HS-27A (cell line): ENCODE measurements at regions not wholly inside any gene's neighbourhood (a gene's known extent, or its start where the extent isn't known, plus 50 kb on each side); places are given as distances from the start of the nearest gene placed in this dataset.
"Not testable (repeated sequence)": the region's sequence is repeated elsewhere in the genome, so short reads cannot be mapped to it uniquely, and the experiment has no call there.

Experiments used
- DNase-seq: peaks from one replicate; pipeline ENCODE4 v3.0.0-alpha.2; 2012; ENCODE audit warnings: low read depth, missing footprints

DNA sequence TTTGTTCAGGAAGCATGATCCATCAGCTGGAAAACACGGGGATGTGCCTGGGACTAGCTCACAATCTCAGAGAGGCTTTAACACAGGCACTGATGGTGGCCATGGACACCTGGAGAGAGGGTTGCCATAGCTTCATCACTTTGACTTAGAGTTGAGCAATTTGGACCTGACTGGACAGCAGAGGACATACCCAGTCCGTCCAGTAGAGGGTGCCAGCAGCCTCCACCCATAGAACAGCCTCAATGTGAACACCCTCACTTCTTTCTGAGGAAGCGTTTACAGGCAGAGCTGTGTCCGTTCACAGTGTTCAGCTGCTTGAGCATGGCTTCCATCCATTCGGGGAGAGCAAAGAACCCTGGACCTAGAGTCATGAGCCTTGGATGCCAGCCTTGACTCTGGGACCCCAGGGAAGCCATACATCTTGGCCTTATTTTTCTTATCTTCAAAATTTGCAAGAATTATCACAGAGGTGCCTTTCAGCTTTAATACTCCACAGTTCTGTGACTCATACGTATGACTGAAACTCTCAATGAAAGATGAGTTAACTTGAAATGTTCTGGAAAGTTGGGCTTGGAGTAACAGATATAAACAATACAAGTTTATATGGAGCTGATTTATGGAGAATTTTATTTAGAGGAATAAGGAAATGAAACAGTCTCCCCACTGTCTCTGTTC is 302.9 kb upstream of the PODXL start:
- DNase-seq, result no peak

DNA sequence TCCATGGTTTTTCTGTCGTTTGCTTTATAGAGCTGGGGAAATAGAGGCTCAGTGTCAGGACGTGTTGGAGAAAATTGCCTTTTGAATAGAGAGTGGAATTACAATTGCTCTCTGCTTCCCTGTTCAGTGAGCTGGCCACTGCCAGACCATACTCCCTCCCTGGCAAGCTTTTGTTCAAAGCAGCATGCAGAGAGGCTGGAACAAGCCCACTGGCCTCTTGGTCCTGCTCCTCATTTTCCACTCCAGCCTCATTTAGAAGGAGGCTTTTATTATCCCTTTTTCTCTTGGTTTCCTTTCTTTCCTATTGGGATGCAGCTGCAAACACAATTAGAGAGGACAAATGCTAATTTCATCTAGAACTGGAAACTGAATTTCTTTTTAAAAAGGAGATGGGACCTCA is 302.2 kb upstream of the PODXL start:
- no peak for DNase-seq

DNA sequence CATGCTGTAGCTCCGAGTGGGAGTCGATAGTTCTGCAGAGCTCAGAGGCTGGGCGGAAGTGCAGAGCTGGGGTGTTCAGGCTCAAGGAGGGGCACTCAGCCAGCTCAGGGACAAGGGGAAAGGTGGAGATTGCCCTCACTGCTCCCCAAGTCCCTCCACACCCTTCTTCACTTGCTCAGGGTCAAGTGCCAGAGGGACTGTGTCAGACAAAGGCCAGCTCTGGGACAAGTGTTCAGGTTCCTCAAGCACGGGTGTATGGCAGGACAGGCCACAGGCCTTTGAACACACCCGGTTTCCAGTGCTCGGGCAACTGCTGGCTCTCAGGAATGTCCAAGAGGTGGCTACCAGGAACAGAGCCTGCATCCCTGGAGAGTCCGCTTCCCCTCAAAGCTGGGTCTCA is 293.0 kb upstream of the PODXL start:
- no peak for DNase-seq

DNA sequence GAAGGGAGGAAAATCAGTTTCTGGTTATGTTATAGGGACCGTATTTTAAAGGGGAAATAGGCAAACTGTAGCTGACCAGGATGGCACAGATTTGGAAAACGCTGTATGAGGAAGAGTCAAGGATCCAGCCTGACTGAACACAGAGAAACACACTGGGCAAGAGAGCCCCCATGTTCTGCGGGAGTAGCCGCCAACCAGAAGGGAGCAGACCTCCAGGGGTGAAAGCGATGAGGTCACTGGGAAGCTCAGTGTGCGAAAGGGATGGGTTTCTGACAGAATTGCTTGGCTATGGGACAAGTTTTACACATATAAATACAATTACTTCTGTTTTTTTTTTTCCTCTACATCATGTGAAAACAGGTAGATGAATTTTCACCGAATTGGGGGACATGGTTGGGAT is 291.6 kb upstream of the PODXL start:
- DNase-seq, result no peak

DNA sequence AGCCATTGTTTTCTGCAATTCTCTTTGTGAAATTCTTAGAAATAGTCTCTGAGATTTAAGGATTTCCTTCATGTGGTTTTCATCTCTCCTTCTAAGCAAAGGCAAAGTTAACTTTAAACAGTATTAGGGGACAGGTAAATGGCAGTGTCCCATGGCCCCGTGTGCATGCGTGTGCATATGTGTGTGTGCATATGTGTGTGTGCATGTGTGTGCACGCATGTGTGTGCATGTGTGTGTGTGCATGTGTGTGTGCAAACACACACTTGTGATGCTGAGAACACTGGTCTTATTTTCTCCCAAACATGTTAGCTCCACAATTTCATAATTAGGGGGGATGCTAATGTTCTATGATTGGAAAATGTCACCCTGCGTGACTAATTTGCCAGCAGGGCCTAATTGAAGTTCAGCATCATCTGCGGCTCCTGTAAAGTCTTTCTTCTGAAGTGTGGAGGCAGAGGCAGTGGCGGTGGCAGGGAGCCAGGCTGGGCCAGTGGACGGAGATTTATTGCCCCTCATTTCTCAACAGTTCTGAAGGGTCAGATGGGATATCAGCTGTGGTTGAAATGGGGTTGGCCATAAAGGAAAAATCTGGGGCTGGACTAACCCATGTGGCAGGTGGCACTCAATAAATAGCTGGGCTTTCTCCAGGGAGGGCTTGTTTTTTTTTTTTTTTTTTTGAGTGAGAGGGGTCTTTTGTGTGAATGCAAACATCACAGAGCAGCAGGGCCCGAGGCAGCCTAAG is 289.3 kb upstream of the PODXL start:
- no peak for DNase-seq

DNA sequence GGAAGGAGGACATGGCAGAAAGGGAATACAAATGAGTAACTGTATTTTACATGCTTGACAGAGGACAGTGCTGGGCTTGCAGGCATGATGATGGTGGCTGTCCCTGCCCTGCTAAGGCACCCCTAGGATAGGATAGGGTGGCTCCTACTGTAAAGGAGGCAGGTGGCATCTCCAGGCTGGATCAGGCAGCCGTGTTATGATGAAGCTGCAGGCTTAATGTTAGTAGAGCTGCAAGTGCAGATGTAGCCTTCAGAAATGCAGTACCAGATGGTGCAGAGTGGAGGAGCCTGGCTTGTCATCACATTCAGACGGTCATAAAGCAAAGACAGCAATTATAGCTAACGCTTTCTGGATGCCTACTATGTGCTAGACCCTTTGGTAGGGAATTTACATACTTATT is 287.9 kb upstream of the PODXL start:
- no peak for DNase-seq

DNA sequence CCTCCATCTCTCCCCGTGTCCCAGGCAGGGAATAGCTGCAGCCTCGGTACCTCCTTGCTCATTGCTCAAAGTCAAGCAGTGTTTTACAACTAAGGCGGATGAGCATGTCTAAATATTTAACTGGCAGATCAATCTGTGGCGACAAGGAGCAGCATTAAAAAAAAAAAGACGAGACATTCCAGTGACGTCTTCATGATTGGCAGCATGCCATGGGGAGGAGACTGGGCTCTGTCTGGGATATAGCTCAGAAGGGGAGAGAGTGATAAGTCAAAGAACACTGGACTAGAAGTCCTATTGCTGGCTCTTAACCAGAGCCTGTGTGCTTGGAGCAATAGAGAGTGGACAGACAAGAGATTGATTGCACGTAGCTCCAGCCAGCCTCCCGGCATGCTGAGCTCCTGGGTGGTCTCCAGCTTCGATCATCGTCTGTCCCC is 287.5 kb upstream of the PODXL start:
- no peak for DNase-seq

DNA sequence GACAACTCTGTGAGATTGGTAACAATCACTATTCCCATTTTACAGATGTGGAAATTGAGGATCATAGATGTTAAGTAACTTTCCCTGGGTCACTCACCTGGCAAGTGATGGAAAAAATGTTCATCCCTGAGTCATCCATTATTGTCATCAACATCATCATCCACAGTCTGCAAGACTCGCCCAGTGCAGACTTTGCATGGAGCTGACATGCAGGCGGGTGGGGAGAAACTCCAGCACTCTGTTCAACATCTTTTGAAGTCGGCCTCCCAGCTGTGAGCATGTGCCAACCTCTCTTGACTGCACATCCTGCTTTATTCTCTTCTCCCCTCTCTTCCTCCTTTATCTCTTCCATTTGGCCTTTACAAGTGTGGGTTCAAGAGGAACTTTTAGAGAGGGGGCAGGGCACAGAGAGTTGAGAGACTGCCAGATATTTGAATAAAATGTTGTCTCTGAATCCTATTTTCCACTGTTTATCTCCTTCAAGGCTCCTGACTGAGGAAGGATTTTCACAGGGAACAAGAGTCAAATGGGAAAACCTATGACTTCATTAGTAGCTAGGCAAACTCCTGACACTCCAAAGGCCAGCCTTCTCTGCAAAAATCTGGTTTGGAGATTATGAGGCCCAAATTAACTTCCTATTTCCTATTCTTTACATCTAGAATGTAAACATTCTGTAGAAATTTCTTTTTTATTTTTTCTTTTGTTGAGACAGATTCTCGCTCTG is 283.7 kb upstream of the PODXL start:
- DNase-seq, result no peak

DNA sequence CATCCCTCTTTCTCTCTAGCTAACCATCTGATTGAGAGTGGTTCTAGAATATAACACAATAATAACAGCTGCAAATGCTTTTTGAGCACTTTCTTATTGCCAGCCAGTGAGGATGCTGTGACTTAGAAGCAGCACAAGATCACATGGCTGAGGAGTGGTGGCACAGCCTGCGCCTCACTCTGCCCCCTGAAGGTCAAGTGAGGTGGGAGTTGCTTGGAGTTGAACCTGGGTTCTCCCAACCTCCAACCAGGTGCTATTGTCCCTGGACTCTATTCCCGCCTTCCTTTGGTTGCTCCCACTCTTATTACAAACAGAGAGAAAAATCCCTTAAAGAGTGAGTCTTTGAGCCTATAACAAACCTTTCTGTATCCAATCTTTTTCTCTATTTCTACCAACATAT is 280.3 kb upstream of the PODXL start:
- DNase-seq, result no peak

DNA sequence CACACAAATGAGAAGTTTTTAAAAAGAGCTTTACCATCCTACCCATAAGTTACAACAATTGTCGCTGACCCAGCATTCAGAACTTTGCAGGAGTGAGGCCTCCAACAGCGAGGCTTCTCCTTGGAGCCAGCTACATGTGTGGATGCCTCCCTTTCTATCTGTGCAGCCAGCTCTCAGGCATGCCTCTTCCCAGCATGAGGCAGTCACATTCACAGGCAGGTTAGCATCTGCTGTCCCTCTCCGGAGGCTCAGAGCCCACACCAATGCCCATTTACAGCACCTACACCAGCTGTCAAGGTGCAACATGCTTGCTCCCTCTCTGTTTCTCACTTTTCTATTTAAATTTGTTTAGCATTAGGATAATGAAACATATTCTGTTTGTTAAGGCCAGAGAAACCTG is 278.7 kb upstream of the PODXL start:
- DNase-seq, result no peak

DNA sequence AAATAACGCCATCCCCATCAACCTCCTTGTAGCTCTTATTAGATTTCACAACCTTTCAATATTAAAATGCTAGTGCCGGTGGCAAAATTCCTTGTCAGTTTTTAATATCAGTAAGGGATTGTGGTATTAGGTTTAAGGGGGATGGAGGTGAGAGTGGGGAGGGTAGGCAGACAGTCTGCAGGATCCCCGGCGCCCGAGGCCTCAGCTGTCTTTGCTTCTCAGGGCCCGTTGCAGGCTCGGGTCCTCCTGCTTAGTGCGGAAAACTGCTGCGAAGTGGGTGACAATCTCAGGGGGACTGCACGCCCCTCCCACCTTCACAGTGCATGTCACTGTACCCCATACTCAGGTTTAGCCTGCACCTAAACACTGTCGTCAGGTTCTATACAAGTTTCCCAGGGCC is 274.3 kb upstream of the PODXL start:
- no peak for DNase-seq

DNA sequence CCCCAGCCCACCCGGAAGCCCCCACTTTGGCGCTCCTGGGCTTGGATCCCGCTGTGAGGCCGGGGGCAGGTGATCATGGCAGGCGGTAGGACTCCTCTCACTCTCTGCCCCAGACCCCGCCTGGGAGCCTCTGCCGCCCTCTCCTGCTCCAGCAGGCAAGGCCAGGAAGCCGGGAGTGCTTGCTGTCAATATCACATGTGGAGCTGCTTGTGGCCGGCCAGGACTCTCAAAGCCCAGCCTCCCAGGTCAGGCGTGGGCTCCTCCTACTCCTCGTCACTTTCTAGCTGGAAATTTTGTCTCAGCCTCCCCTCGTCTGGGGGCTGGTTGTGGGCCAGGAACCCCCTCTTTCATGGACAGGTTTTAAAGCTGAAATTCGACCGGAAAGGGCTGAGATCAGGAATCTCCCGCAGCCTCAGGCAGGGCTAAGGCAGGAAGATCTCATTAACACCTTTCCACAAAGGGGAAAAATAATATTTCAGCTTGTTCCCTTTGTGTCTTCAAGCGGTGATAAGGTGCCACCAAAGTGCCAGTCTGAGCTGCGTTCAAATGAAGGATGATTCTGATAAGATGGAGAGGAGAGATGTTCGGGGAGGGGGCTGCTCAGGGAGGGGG is 273.6 kb upstream of the PODXL start:
- no peak for DNase-seq

DNA sequence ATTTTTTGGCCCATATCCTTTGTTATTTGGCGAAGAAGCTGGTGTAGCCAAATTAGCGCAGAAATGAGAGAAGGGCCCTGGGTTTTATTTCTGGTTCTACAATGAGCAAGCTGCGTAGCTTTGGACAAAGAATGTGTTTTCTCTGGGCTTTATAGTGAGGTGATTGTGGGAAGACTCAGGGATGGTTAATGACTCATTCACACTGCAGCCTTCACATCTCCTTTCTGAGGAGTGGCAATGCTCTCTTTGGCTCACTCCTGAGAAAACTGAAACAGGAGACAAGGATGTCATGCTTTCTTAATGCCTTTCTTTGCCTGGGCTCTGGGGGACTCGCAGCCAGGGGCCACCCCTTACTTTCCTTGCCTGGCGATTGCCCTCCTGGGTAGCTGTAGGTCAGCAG is 271.0 kb upstream of the PODXL start:
- no peak for DNase-seq

DNA sequence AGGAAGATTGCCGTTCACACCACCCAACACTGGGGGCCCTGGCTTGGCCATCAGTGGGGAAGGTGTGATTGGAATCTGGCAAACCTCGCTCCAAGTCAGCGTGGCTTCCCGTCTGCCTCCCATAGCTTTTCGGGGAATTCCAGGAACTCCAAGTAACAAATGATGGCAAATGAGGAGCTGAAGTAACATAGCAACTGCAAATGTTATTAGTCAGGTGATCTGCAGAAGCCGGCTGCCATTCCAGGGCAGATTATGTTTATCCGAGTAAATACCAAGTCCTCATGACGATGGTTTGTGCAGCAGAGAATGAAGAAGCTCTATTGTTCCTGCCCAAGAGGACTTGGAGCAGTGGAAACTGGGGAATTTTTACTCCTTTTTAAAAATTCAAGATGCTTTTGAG is 270.5 kb upstream of the PODXL start:
- no peak for DNase-seq

DNA sequence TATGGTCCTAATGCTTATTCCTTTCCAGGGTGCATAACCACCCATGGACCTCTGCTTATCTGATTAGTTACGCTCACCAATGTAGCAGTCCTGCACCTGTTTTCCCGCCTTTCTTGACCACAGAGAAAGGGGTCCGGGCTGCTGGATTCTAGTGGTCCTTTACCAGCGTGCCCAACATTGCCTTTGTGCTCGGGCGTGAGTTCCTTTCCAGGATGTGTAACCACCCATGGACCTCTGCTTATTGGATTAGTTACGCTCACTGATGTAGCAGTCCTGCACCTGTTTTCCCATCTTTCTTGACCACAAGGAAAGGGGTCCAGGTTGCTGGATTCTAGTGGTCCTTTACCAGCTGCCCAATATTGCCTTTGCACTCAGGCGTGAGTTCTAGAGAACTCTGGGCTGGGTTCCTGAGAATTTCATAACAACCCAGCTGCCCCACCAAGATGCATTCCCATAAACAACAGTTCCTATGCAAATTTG is 267.6 kb upstream of the PODXL start:
- DNase-seq, result not testable (repeated sequence)

DNA sequence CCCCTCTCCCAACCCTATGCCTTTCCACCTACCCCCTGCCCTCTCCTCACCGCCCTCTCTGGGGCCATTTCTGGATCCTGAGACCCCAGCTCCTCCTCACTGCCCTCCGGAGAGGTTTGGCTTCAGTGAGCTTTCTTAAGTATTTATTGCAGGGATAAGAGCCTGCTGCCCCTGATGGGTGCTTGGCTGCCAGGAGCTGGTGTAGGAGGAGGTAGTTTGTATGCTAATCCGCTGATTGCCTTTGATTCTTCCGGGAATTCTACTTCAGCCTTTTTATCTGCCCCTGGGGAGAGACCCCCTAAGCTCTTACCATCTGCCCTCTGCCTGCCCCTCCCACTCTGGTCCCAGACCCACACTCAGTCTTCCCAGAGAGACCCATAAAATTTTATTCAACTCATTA is 263.5 kb upstream of the PODXL start:
- DNase-seq, result no peak

DNA sequence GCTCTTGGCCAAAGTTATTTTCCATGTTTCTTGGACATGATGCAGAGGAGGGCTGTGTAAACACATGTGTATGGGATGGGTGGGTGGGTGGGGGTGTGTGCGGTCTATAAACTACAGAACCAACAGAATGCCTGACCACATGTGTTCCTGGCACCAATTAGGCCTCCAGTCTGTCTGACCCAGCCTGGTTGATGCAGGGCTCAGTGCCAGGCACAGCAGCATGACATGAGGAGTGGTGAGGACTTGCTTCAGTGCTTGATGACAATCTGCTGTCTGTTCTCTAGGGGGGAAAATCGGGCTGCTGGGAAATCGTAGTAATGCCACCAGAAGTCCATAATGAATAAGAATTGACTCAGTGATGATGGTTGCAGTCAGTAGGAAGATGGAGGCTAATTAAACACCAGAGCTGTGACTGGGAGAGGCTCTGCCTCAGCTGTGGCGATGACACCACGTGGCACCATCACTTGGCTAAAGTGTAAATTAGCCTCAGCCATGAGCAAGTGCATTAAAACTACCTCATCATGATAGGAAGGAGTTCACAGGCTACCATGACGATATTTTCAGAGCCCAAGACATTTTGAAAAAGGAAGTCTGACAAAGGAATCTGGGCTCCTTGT is 260.1 kb upstream of the PODXL start:
- DNase-seq, result no peak

DNA sequence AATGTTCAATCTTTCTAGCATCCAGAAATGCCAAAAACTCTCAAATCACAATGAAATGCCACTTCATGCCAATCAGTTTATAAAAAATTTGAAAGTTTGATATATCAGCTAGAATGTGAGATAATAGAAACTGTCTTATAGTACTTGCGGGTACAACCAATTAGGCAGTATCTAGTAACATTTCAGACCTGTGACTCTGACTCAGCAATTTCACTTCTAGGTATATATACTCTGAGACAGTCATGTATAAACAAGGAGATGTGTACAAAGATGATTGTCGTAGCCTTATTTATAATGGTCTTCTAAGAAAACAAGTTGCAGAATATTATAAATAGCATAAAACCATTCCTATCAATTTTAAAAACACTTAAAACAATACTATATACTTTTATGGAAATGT is 252.3 kb upstream of the PODXL start:
- DNase-seq, result no peak

DNA sequence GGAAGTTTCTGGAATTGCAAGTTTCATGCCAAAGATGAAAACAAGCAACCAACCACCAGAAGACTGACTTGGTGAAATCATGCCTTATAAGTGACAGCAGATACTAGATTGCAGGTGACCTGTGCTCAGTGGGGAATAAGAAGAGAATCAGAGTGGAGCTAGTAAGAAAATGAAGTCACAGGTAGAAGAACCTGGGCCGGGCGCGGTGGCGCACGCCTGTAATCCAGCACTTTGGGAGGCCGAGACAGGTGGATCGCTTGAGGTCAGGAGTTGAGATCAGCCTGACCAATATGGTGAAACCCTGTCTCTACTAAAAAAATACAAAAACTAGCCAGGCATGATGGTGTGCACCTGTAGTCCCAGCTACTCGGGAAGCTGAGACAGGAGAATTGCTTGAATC is 251.7 kb upstream of the PODXL start:
- not testable (repeated sequence) for DNase-seq

DNA sequence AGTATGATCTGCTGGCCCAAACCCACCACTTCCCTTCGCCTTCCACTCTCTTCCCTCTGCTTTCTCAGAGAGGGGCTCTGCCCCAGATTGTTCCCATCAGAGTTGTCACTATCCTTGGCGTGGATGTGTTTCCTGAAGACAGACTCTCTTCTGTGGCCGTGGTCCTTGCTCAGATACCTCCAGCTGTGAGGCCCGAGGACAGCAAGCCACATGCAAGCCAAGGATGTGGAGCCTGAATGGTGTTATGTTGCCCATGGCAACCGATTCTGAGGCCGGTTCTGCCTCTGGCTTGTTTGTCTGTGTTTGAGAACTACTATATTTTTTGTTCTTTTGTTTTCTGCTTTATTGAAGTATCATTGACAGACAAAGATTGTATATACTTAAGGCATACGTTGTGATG is 247.4 kb upstream of the PODXL start:
- DNase-seq, result no peak

DNA sequence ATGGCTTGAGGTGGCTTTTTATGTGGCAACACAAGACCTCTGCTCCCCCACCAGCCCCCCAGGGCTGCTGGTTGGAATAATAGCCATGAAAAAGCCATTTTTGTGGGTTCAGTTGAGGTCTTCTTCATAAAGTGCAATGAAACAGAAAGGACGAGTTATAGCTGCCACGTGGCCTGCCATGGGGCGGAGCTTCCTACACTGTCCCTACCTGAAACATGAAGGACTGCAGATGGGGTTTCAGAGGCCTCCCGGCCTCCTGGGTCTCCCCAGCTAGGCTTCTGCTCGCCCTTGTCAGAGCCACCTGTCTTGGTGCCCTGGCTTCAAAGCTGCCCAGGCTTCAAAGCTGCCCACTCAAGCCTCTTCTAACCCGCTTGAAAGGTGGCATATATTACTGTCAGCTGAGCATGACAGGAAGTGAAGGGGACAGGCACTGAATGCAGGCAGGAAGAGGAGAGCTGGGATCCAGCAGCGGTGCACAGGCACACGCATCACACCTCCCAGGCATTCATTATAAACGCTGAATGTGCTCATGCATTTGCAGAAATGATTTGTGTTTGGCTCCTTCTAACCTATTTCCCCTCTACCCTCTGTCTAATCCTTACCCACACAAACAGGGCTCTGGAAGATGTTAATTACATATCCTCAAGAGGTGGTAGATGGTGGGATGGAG is 245.9 kb upstream of the PODXL start:
- no peak for DNase-seq

DNA sequence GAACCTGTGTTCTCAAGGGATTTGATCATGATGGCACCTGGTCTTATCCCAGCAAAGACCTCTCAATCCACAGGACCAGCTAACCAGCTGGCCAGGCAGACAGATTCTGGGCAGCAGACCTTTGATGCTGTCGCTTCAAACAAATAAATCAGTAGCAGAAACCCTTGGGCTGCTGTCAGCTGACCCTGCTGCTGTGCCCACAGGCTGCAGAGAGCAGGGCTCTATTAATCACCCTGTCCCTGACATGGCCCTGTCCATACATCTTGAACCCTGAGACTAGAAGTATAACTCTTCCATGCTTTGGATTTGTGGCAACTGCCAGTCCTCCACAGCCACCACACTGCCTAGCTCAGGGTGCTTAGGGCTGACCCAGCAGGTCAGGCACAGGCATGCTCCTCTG is 244.1 kb upstream of the PODXL start:
- no peak for DNase-seq
